T-cell (primary cell): ENCODE measurements at regions not wholly inside any gene's neighbourhood (a gene's known extent, or its start where the extent isn't known, plus 50 kb on each side); places are given as distances from the start of the nearest gene placed in this dataset.

Experiments used
- ATAC-seq, 4 experiments: fragments of 200-7000 bp in 3 of 4; fragments of 150-1000 bp in 1 of 4; cut with Tn5 transposase; replicated peaks in 1 of 4; 1 replicate in 3 of 4; 2 replicates in 1 of 4; pipeline ENCODE4 v1.10.0; 2021; ENCODE audit warnings: moderate library complexity in 3 of 4, mild to moderate bottlenecking in 2 of 4, moderate number of reproducible peaks in 1 of 4
- CTCF ChIA-PET, 2 donors: fragments of 300-600 bp; sonication (Branson Sonifier 250); formaldehyde crosslinking; loops; one replicate each; lab custom pipeline; 2022; ENCODE audit warnings: antibody characterized with exemption in 2 of 2; lab: Charles Lee
- POLR2A ChIA-PET, 2 donors: fragments of 300-600 bp; sonication (Branson Sonifier 250); formaldehyde crosslinking; loops; one replicate each; lab custom pipeline; 2022; ENCODE audit warnings: antibody characterized with exemption in 2 of 2; lab: Charles Lee
- DNase-seq, 35 experiments: peaks; one replicate each; pipeline versions ENCODE4 v3.0.0 to v3.0.0-alpha.2; 2013 to 2023
- H3K27ac ChIP-seq: one replicate; pipeline ENCODE4 v1.5.1; 2013; ENCODE audit warnings: low read length
- H3K27me3 ChIP-seq, 2 experiments: replicated peaks in 1 of 2; 1 replicate in 1 of 2; 2 replicates in 1 of 2; pipeline versions ENCODE4 v1.6.1 to v1.7.0; 2013; ENCODE audit warnings: low read length in 1 of 2, mixed read lengths in 1 of 2; ENCODE audit not compliant: control insufficient read depth in 2 of 2, insufficient read depth in 2 of 2; ENCODE audit errors: extremely low read depth in 1 of 2
- H3K36me3 ChIP-seq, 2 donors: 1 replicate in 1 of 2; 2 replicates in 1 of 2; pipeline versions ENCODE4 v1.6.1 to v1.7.0; 2013; ENCODE audit warnings: low read length in 1 of 2; ENCODE audit not compliant: control insufficient read depth in 2 of 2, insufficient read depth in 1 of 2; ENCODE audit errors: extremely low read depth in 1 of 2
- H3K4me1 ChIP-seq, 2 experiments: 1 replicate in 1 of 2; 2 replicates in 1 of 2; pipeline versions ENCODE4 v1.6.1 to v1.7.0; 2013; ENCODE audit warnings: low read length in 2 of 2, mixed read lengths in 1 of 2; ENCODE audit not compliant: insufficient read depth in 2 of 2, control insufficient read depth in 1 of 2; ENCODE audit errors: extremely low read depth in 1 of 2
- H3K4me3 ChIP-seq, 2 donors: 1 replicate in 1 of 2; 2 replicates in 1 of 2; pipeline versions ENCODE4 v1.5.1 to v1.7.0; 2013; ENCODE audit warnings: mild to moderate bottlenecking in 2 of 2, low read length in 1 of 2, moderate library complexity in 1 of 2; ENCODE audit not compliant: control insufficient read depth in 1 of 2; ENCODE audit errors: extremely low read depth in 1 of 2
- H3K9me3 ChIP-seq: 2 replicates; pipeline ENCODE4 v1.7.0; 2013
- H3K27ac Mint-ChIP-seq, 2 donors: one replicate each; pipeline ENCODE4 v1.8.0; 2020 to 2021; ENCODE audit warnings: mild to moderate bottlenecking in 2 of 2, mixed read lengths in 2 of 2
- H3K27me3 Mint-ChIP-seq, 2 donors: one replicate each; pipeline ENCODE4 v1.8.0; 2021 to 2022; ENCODE audit warnings: mixed read lengths in 2 of 2
- H3K36me3 Mint-ChIP-seq: one replicate; pipeline ENCODE4 v1.8.0; 2021; ENCODE audit warnings: mixed read lengths
- H3K4me1 Mint-ChIP-seq, 3 donors: one replicate each; pipeline ENCODE4 v1.8.0; 2020 to 2022; ENCODE audit warnings: mixed read lengths in 3 of 3, mild to moderate bottlenecking in 1 of 3
- H3K4me3 Mint-ChIP-seq, 3 donors: one replicate each; pipeline ENCODE4 v1.8.0; 2020 to 2022; ENCODE audit warnings: mild to moderate bottlenecking in 3 of 3, mixed read lengths in 3 of 3, moderate library complexity in 3 of 3
- H3K9me3 Mint-ChIP-seq, 3 donors: one replicate each; pipeline ENCODE4 v1.8.0; 2020 to 2022; ENCODE audit warnings: mixed read lengths in 3 of 3
- WGBS: methylation state at CpG from one replicate; pipeline ENCODE4 v1.1.5; 2013; ENCODE audit warnings: missing lambda C conversion rate; ENCODE audit not compliant: insufficient coverage; 5-methylcytosine and 5-hydroxymethylcytosine counted together

GRCh38 chr6:169983651-169984050 lies 232.2 kb downstream of the ERMARD start:
- Histone ChIP-seq H3K36me3 (no peaks in the 10 kb centered on the region), H3K9me3 (no peaks in the 10 kb centered on the region), H3K27ac (no peak overlapping the region), H3K4me3 (no peak overlapping the region), H3K27me3 (peaks cover 0 to 21% of the 10 kb centered on the region in 2 experiments), H3K4me1 (no peaks in the 10 kb centered on the region)
- WGBS = 86% methylated on average over 10 of the region's 10 CpGs
- Mint-ChIP-seq H3K9me3 (no peaks in the 10 kb centered on the region), H3K27ac (no peak overlapping the region), H3K4me3 (no peak overlapping the region), H3K36me3 (no peaks in the 10 kb centered on the region), H3K27me3 (peaks cover 0 to 3% of the 10 kb centered on the region in 2 donors), H3K4me1 (no peaks in the 10 kb centered on the region)
- CTCF ChIA-PET = no interaction called here
- POLR2A ChIA-PET = no interaction called here
- no peak for ATAC-seq
- DNase-seq = no peak

DNA sequence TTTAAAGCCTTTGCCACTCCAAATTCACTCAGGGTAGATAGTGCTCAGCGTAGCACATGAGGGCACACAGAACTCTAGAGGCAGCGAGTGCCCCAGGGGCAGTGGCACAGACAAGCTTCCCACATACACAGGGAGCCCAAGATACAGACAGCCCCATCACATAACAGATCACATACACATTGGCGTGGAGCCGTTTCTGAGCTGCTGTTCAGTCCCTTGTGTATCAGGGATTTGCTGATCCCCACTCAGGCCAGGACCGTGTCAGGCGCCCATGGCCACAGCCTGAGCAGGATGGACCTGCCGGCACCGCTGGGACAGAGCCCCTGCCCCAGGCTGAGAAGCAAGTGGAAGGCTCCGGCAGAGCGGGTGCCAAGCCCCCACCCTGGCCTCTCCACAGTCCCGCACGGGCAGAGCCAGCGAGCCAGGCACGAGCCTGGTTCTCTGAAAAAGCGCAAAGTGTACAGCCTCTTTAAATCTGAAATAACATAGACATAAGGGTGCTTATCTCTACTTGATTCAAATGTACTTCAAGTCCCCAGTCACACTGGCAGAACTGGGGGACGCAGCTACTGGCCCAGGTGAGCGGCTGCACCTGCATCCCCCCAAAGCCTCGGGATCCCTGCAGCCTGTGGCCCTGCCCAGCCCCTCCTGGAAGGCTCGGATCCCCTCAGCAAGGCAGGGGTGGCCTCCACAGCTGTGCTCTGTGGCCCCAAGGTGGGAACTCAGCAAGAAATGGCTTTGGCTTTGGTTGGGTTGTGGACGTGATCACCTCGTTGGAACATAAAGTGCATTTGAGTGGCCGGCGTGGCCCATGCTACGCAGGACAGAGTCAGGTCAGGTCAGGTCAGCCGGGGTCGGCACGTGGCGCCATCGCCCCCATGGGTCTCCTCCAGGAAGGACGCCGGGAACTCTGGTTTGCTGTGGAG lies 231.3 kb downstream of the ERMARD start:
- H3K27ac ChIP-seq = no peak overlapping the region
- Mint-ChIP-seq H3K27me3 (peaks cover under 1 to 3% of the 10 kb centered on the region in 2 donors), H3K4me3 (no peak overlapping the region), H3K27ac (no peak overlapping the region), H3K9me3 (no peaks in the 10 kb centered on the region), H3K36me3 (no peaks in the 10 kb centered on the region), H3K4me1 (no peaks in the 10 kb centered on the region)
- DNase-seq (no peak), ATAC-seq (no peak)
- H3K4me3 ChIP-seq = no peak overlapping the region
- no peaks in the 10 kb centered on the region for H3K4me1 ChIP-seq
- H3K27me3 ChIP-seq = peaks cover 0 to 25% of the 10 kb centered on the region in 2 experiments
- H3K36me3 ChIP-seq = no peaks in the 10 kb centered on the region
- WGBS = 93% methylated on average over 27 of the region's 31 CpGs
- CTCF ChIA-PET = no interaction called here
- no peaks in the 10 kb centered on the region for H3K9me3 ChIP-seq
- POLR2A ChIA-PET = no interaction called here

- ATAC-seq (no peak), DNase-seq (no peak)
- Histone ChIP-seq H3K27ac (no peak overlapping the region), H3K36me3 (no peaks in the 10 kb centered on the region), H3K4me3 (no peak overlapping the region), H3K9me3 (no peaks in the 10 kb centered on the region), H3K27me3 (peaks cover 0 to 28% of the 10 kb centered on the region in 2 experiments), H3K4me1 (no peaks in the 10 kb centered on the region)
- H3K9me3 Mint-ChIP-seq = no peaks in the 10 kb centered on the region
- H3K36me3 Mint-ChIP-seq = no peaks in the 10 kb centered on the region
- ChIA-PET CTCF (no interaction called here), POLR2A (no interaction called here)
- 90% methylated on average over 3 of the region's 7 CpGs for WGBS
- peaks cover 6 to 11% of the 10 kb centered on the region in 2 donors for H3K27me3 Mint-ChIP-seq
- H3K4me3 Mint-ChIP-seq = no peak overlapping the region
- H3K4me1 Mint-ChIP-seq = no peaks in the 10 kb centered on the region
- no peak overlapping the region for H3K27ac Mint-ChIP-seq
These were observed 230.5 kb downstream of the ERMARD start for GRCh38 chr6:169981969-169982368.

DNA sequence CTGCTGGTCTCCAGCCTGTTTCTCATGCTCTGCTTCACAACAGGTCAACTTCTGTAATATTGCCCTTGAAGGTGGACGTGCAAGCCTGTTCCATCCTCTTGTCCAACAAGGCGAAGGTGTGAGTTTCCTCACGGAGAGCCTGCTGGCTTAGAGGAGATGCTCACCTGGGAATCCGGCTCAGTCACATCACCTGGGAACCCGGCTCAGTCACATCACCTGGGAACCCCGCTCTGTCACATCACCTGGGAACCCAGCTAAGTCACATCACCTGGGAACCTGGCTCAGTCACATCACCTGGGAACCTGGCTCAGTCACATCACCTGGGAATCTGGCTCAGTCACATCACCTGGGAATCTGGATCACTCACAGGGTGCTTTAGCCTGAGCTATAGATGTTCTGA lies 230.1 kb downstream of the ERMARD start:
- Mint-ChIP-seq H3K4me1 (no peaks in the 10 kb centered on the region), H3K27ac (no peak overlapping the region), H3K27me3 (peaks cover 6 to 13% of the 10 kb centered on the region in 2 donors), H3K9me3 (no peaks in the 10 kb centered on the region), H3K36me3 (no peaks in the 10 kb centered on the region), H3K4me3 (no peak overlapping the region)
- H3K9me3 ChIP-seq = no peaks in the 10 kb centered on the region
- DNase-seq = no peak
- ChIA-PET CTCF (no interaction called here), POLR2A (no interaction called here)
- WGBS = 87% methylated on average over 6 of the region's 6 CpGs
- H3K4me3 ChIP-seq = no peak overlapping the region
- ATAC-seq = no peak
- peaks cover 0 to 1% of the 10 kb centered on the region in 2 experiments for H3K4me1 ChIP-seq
- peaks cover 0 to 31% of the 10 kb centered on the region in 2 experiments for H3K27me3 ChIP-seq
- H3K36me3 ChIP-seq = no peaks in the 10 kb centered on the region
- no peak overlapping the region for H3K27ac ChIP-seq

DNA sequence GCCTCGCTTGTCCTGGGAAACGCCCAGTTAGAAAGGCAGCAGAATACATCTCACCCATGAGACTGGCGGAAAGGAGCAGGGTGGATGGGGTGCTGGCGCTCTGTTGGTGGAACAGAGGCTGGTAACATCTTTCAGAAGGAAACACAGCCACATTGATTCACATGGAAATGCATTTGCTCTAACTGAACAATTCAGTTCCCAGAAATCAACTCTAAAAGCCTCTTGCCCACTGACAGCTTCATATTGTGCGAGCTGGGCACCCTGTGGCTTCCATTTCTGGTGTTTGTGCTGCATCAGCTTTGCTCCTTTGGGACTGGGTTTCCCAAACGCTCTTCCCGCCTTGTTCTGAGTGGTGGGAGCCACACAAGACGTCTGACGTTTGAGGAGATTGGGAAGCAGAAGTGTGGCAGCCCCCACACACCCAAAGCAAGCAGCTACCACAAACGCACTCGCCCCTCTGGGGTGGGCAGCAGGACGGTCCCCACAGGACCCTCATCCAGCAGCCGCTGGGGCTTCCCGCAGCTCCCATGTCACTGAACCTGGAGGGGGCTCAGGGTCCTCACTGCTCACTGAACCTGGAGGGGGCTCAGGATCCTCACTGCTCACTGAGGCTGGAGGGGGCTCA lies 229.5 kb downstream of the ERMARD start:
- no peaks in the 10 kb centered on the region for H3K9me3 Mint-ChIP-seq
- H3K27ac Mint-ChIP-seq = no peak overlapping the region
- WGBS = 70% methylated on average over 4 of the region's 14 CpGs
- H3K27me3 Mint-ChIP-seq = peaks cover 6 to 13% of the 10 kb centered on the region in 2 donors
- H3K4me3 Mint-ChIP-seq = no peak overlapping the region
- Histone ChIP-seq H3K27me3 (peaks cover 0 to 33% of the 10 kb centered on the region in 2 experiments), H3K4me1 (peaks cover 0 to 6% of the 10 kb centered on the region in 2 experiments), H3K4me3 (no peak overlapping the region), H3K9me3 (no peaks in the 10 kb centered on the region), H3K27ac (no peak overlapping the region), H3K36me3 (no peaks in the 10 kb centered on the region)
- ATAC-seq = no peak
- H3K36me3 Mint-ChIP-seq = no peaks in the 10 kb centered on the region
- no peak for DNase-seq
- H3K4me1 Mint-ChIP-seq = no peaks in the 10 kb centered on the region
- ChIA-PET POLR2A (no interaction called here), CTCF (no interaction called here)

DNA sequence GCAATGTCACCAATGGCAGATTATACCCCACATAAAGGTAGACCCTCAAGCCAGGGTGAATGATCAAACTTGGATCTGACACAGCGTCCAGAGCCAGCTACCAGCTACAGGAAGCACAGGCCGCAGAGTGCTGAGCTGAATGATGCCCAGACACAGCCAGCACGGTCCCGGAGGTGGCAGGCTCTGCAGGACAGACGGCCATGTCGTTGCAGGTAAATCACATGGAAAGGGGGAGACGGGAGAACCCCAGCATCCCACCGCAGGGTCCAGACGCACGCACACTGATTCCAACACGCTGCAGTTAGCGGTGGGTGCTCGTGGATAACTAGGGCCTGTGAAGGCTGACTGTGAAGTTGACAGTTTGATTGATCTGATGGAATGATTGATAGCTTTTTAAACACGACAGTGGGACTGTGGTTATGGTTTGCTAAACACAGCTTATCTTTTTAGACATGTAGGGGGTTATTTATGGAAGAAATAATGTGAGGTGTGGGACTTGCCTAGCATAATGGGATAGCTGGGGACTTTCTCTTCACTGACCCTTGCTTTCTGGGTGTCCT lies 228.5 kb downstream of the ERMARD start:
- 86% methylated on average over 14 of the region's 14 CpGs for WGBS
- H3K27me3 Mint-ChIP-seq = peaks cover 6 to 13% of the 10 kb centered on the region in 2 donors

More for the DNA sequence above, 228.5 kb downstream of the ERMARD start:
- no peaks in the 10 kb centered on the region for H3K4me1 Mint-ChIP-seq
- no peaks in the 10 kb centered on the region for H3K9me3 ChIP-seq
- no peak overlapping the region for H3K4me3 Mint-ChIP-seq
- H3K4me3 ChIP-seq = no peak overlapping the region
- no peaks in the 10 kb centered on the region for H3K9me3 Mint-ChIP-seq
- H3K27me3 ChIP-seq = peaks cover 0 to 40% of the 10 kb centered on the region in 2 experiments
- H3K36me3 Mint-ChIP-seq = no peaks in the 10 kb centered on the region
- ChIA-PET CTCF (no interaction called here), POLR2A (interaction anchor here in 1 of 2 donors (0.7 kb wide), 1 partner anchor 307 kb away, joined by 3 read pairs; no protein-coding TSS in a partner anchor)
- no peak overlapping the region for H3K27ac Mint-ChIP-seq
- H3K4me1 ChIP-seq = peaks cover 0 to 6% of the 10 kb centered on the region in 2 experiments
- ATAC-seq (no peak), DNase-seq (no peak)
- H3K27ac ChIP-seq = no peak overlapping the region
- no peaks in the 10 kb centered on the region for H3K36me3 ChIP-seq
